Bronchial epithelial cell (primary cell): ENCODE measurements at regions not wholly inside any gene's neighbourhood (a gene's known extent, or its start where the extent isn't known, plus 50 kb on each side); places are given as distances from the start of the nearest gene placed in this dataset.

Source experiments
- DNase-seq: peaks from one replicate; pipeline ENCODE4 v3.0.0-alpha.2; 2010; ENCODE audit warnings: low read depth
- FAIRE-seq: peaks from 2 replicates; lab custom pipeline; 2011; peaks lifted over from hg19 to GRCh38; lab: Jason Lieb, UNC
- H3K27me3 ChIP-seq: 2 replicates; pipeline ENCODE4 v1.5.1; 2011; ENCODE audit warnings: low read length; ENCODE audit not compliant: control insufficient read depth, insufficient read depth
- H3K36me3 ChIP-seq: 2 replicates; pipeline ENCODE4 v1.5.1; 2011; ENCODE audit warnings: low read length; ENCODE audit not compliant: control insufficient read depth, insufficient read depth
- H3K4me3 ChIP-seq: 2 replicates; pipeline ENCODE4 v1.5.1; 2011; ENCODE audit warnings: mild to moderate bottlenecking, low read depth, low read length, control low read depth
- TF ChIP-seq, protein P1 (sequence below): IDR thresholded peaks from 2 replicates; pipeline ENCODE4 v1.5.1; 2011; ENCODE audit warnings: mild to moderate bottlenecking, moderate library complexity, low read length, control low read depth, inconsistent platforms; ENCODE audit not compliant: insufficient read depth, severe bottlenecking

DNA sequence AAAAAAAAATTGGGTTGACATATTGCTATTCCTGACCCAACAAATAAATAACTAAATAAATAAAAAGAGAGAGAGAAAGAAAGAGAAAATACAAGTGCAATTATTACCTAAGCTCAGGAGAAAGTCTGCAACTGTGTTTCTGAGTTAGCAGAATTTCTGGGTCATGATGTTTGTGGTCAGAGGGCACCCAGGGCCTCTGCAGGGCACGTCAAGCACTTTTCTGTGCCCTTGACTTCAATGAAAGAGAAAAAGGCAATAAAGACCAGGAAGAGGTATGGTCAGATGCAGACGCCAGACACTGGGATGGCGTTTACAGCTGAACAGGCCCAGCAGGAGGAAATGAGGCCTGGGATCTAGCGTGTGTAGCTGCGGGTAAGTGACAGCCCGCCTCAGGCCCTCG lies 160.9 kb upstream of the GDF10 start:
- FAIRE-seq (no peak), DNase-seq (no peak)
- Histone ChIP-seq H3K36me3 (no peaks in the 10 kb centered on the region), H3K27me3 (no peaks in the 10 kb centered on the region), H3K4me3 (no peak overlapping the region)
- TF ChIP-seq, protein P1, sequence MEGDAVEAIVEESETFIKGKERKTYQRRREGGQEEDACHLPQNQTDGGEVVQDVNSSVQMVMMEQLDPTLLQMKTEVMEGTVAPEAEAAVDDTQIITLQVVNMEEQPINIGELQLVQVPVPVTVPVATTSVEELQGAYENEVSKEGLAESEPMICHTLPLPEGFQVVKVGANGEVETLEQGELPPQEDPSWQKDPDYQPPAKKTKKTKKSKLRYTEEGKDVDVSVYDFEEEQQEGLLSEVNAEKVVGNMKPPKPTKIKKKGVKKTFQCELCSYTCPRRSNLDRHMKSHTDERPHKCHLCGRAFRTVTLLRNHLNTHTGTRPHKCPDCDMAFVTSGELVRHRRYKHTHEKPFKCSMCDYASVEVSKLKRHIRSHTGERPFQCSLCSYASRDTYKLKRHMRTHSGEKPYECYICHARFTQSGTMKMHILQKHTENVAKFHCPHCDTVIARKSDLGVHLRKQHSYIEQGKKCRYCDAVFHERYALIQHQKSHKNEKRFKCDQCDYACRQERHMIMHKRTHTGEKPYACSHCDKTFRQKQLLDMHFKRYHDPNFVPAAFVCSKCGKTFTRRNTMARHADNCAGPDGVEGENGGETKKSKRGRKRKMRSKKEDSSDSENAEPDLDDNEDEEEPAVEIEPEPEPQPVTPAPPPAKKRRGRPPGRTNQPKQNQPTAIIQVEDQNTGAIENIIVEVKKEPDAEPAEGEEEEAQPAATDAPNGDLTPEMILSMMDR: no peak

DNA sequence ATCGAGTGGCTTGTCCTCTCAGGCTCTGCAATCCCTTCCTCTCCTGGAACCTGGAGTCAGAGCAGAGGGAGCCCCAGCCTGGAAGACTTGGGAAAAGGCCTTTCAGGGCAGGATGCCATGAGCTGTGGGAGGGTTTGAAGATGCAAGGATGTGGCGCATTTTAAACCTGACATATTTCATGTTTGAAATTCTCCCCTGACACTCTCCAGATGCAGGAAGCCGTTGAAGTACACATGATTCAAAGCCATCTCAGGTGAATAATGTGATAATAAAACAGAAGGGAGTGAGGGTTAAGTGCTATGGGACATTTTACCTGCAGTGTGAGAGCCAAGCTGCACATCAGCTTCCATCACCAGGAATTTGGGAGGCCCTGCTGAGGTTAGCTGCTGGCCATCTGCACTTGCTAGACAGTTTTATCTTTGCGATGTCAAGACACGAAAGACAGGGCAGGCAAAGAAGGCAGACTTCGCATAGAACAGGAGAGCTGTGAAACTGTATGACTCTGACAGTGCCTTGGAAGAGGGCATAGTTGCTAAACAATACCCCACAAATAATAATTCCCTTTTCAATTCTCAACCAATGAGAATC lies 159.1 kb upstream of the GDF10 start:
- no peak overlapping the region for H3K4me3 ChIP-seq
- FAIRE-seq: no peak

GRCh38 chr10:47141349-47141748 lies 158.6 kb upstream of the GDF10 start:
- Histone ChIP-seq H3K4me3 (no peak overlapping the region), H3K27me3 (no peaks in the 10 kb centered on the region), H3K36me3 (no peaks in the 10 kb centered on the region)
- DNase-seq (no peak), FAIRE-seq (no peak)
- TF ChIP-seq, protein P1: no peak

More for the DNA sequence above, 159.1 kb upstream of the GDF10 start:
- TF ChIP-seq, protein P1: no peak
- H3K36me3 ChIP-seq: no peaks in the 10 kb centered on the region
- no peaks in the 10 kb centered on the region for H3K27me3 ChIP-seq
- no peak for DNase-seq

GRCh38 chr10:47143072-47143471 lies 156.9 kb upstream of the GDF10 start:
- FAIRE-seq (no peak), DNase-seq (no peak)
- H3K4me3 ChIP-seq: no peak overlapping the region
- TF ChIP-seq, protein P1: no peak
- H3K36me3 ChIP-seq: no peaks in the 10 kb centered on the region
- H3K27me3 ChIP-seq: no peaks in the 10 kb centered on the region

DNA sequence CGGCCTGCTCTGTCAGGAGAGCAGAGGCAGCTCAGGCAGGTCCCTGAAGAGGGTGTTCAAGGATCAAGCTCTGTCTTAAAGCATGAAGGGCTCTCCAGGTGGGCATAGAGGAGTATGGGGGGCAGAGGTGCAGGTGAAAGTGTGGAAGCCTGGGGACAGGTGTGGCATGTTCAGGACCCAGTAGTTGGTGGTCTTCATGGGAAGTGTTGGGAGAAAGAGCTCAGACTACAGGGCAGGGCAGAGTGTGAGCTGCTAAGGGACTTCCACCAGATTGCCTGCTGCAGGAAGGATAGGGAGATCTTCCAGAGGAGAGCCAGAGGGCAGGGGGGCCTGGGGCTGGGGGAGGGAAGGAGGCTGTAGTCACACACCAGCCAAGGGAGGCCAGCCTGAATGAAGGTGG lies 156.5 kb upstream of the GDF10 start:
- FAIRE-seq (no peak), DNase-seq (no peak)
- H3K27me3 ChIP-seq: no peaks in the 10 kb centered on the region
- no peaks in the 10 kb centered on the region for H3K36me3 ChIP-seq
- H3K4me3 ChIP-seq: no peak overlapping the region
- TF ChIP-seq, protein P1: no peak

GRCh38 chr10:47144525-47144924 lies 155.5 kb upstream of the GDF10 start:
- TF ChIP-seq, protein P1: no peak
- FAIRE-seq (no peak), DNase-seq (no peak)
- Histone ChIP-seq H3K36me3 (no peaks in the 10 kb centered on the region), H3K27me3 (no peaks in the 10 kb centered on the region), H3K4me3 (no peak overlapping the region)
